GM12892 (cell line): ENCODE measurements at regions not wholly inside any gene's neighbourhood (a gene's known extent, or its start where the extent isn't known, plus 50 kb on each side); places are given as distances from the start of the nearest gene placed in this dataset.

Experiments used
- POLR2A ChIP-seq: IDR thresholded peaks from 2 replicates; pipeline ENCODE4 v1.6.1; 2011; ENCODE audit warnings: low read depth, low read length, control low read depth
- POLR2AphosphoS5 ChIP-seq: IDR thresholded peaks from 2 replicates; pipeline ENCODE4 v1.6.1; 2011; ENCODE audit warnings: low read depth, low read length, control low read depth
- TAF1 ChIP-seq: IDR thresholded peaks from 2 replicates; pipeline ENCODE4 v1.6.1; 2011; ENCODE audit warnings: low read depth, mild to moderate bottlenecking, control low read depth, low read length, borderline replicate concordance

DNA sequence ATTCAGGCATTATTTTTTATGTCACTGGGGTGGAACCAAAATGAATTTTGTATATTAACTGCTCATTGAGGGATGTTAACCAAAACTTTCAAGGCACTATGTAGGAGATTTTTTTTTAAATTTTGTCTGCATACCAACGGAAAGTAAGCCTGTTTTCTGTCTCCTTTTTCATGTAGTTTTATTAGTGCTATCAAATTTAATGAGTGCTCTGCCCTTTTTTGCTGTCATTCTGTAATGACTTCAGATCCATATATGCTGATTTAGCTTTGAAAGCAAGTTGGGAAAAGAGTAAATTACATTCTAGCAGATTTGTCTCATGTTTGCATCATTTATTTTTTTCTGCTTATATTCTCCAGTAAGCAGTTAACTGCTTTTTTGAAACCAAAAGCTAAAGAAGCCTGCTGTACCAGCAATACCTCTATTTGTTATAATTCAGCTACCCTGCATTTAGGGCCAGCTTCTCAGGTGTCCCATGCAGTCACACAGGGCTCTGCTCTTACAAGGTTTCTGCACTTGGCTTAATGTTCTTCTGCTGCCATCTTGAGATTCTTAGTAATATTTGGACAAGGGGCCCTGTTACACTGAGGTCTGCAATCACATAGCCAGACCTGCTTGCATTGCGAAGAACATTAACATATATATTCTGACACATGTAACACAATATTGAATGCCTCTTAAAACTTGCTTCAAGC is 429.0 kb downstream of the UTRN start:
- TF ChIP-seq TAF1 (no peak), POLR2AphosphoS5 (no peak), POLR2A (no peak)
